Activated CD4-positive, CD25-positive, alpha-beta regulatory T cell (primary cell): ENCODE measurements at regions not wholly inside any gene's neighbourhood (a gene's known extent, or its start where the extent isn't known, plus 50 kb on each side); places are given as distances from the start of the nearest gene placed in this dataset.

Experiments
- DNase-seq, 4 experiments: peaks; one replicate each; lab custom pipeline; 2025; lab: John Stamatoyannopoulos, UW

GRCh38 chr6:43904311-43905123, 134.5 kb downstream of the VEGFA start:
- DNase-seq, result no peak

GRCh38 chr6:43903739-43904290, 133.8 kb downstream of the VEGFA start:
- DNase-seq, result no peak

GRCh38 chr6:43901733-43902230, 131.8 kb downstream of the VEGFA start:
- no peak for DNase-seq

GRCh38 chr6:43900916-43901732, 131.1 kb downstream of the VEGFA start:
- DNase-seq, result no peak

GRCh38 chr6:43900560-43900915, 130.5 kb downstream of the VEGFA start:
- no peak for DNase-seq

- DNase-seq, result no peak
Observed at GRCh38 chr6:43899830-43900229, 129.8 kb downstream of the VEGFA start.

- no peak for DNase-seq
Observed at GRCh38 chr6:43898358-43899131, 128.5 kb downstream of the VEGFA start.

GRCh38 chr6:43897571-43898302, 127.7 kb downstream of the VEGFA start:
- DNase-seq, result no peak

- no peak for DNase-seq
Observed at GRCh38 chr6:43896329-43897255, 126.6 kb downstream of the VEGFA start.

- DNase-seq, result no peak
Observed at GRCh38 chr6:43895656-43896328, 125.8 kb downstream of the VEGFA start.

- no peak for DNase-seq
Observed at GRCh38 chr6:43893073-43893472, 123.1 kb downstream of the VEGFA start.

GRCh38 chr6:43891072-43891870, 121.3 kb downstream of the VEGFA start:
- DNase-seq, result no peak

- no peak for DNase-seq
Observed at GRCh38 chr6:43890197-43891062, 120.4 kb downstream of the VEGFA start.

GRCh38 chr6:43887906-43888683, 118.1 kb downstream of the VEGFA start:
- no peak for DNase-seq

GRCh38 chr6:43887340-43887858, 117.4 kb downstream of the VEGFA start:
- DNase-seq, result no peak

- DNase-seq, result no peak
Observed at GRCh38 chr6:43886717-43887339, 116.8 kb downstream of the VEGFA start.
